H1 (cell line): ENCODE measurements at regions not wholly inside any gene's neighbourhood (a gene's known extent, or its start where the extent isn't known, plus 50 kb on each side); places are given as distances from the start of the nearest gene placed in this dataset.

Experiments used
- CHD2 ChIP-seq: IDR thresholded peaks from 2 replicates; pipeline ENCODE4 v1.6.1; 2012; ENCODE audit warnings: low read length, improper control_type of control experiment
- CREB1 ChIP-seq: IDR thresholded peaks from 2 replicates; pipeline ENCODE4 v1.6.1; 2012; ENCODE audit warnings: inconsistent platforms
- CTCF ChIP-seq, 3 experiments: IDR thresholded peaks; 1 replicate in 2 of 3; 2 replicates in 1 of 3; pipeline versions ENCODE4 v1.5.1 to v1.6.1; 2011; ENCODE audit warnings: low read length in 3 of 3, mild to moderate bottlenecking in 3 of 3, inconsistent platforms in 2 of 3, low read depth in 1 of 3, moderate library complexity in 1 of 3; ENCODE audit not compliant: insufficient read depth in 1 of 3; ENCODE audit errors: control extremely low read depth in 1 of 3
- EP300 ChIP-seq, 2 experiments: IDR thresholded peaks; 1 replicate in 1 of 2; 2 replicates in 1 of 2; pipeline ENCODE4 v1.6.1; 2011 to 2012; ENCODE audit warnings: low read depth in 2 of 2, low read length in 2 of 2, mild to moderate bottlenecking in 2 of 2, borderline replicate concordance in 1 of 2, inconsistent platforms in 1 of 2, moderate library complexity in 1 of 2
- FOSL1 ChIP-seq: IDR thresholded peaks from 2 replicates; pipeline ENCODE4 v1.6.1; 2011; ENCODE audit warnings: mild to moderate bottlenecking, low read depth, low read length, moderate library complexity; ENCODE audit not compliant: insufficient read depth
- JUN ChIP-seq: IDR thresholded peaks from 2 replicates; pipeline ENCODE4 v1.6.1; 2011; ENCODE audit warnings: low read depth, mild to moderate bottlenecking, improper control_type of control experiment, low read length
- KDM1A ChIP-seq: fragments of 200-600, 300-600 bp; sonication (generic); IDR thresholded peaks from 2 replicates; pipeline ENCODE4 v1.7.1; 2016; ENCODE audit warnings: mild to moderate bottlenecking, low read length, borderline replicate concordance
- NRF1 ChIP-seq: IDR thresholded peaks from 2 replicates; pipeline ENCODE4 v1.6.1; 2011; ENCODE audit warnings: mild to moderate bottlenecking, low read depth, low read length, improper control_type of control experiment
- POLR2A ChIP-seq, 2 experiments: IDR thresholded peaks; 1 replicate in 1 of 2; 2 replicates in 1 of 2; pipeline ENCODE4 v1.6.1; 2011; ENCODE audit warnings: low read depth in 2 of 2, low read length in 2 of 2, mild to moderate bottlenecking in 2 of 2; ENCODE audit errors: control extremely low read depth in 1 of 2
- SIX5 ChIP-seq: IDR thresholded peaks from 2 replicates; pipeline ENCODE4 v1.6.1; 2011; ENCODE audit warnings: mild to moderate bottlenecking, low read depth, low read length
- SP2 ChIP-seq: IDR thresholded peaks from 2 replicates; pipeline ENCODE4 v1.6.1; 2012; ENCODE audit warnings: mild to moderate bottlenecking, low read length, inconsistent platforms
- SUZ12 ChIP-seq: fragments of 200-600 bp; sonication (generic); IDR thresholded peaks from 2 replicates; pipeline ENCODE4 v1.6.1; 2012; ENCODE audit warnings: mild to moderate bottlenecking, inconsistent platforms, low read length, moderate library complexity, mixed read lengths
- TAF7 ChIP-seq: optimal IDR thresholded peaks from 2 replicates; pipeline ENCODE3; 2011; ENCODE audit warnings: low read depth, mild to moderate bottlenecking, inconsistent platforms, low read length, moderate library complexity, borderline replicate concordance
- YY1 ChIP-seq: IDR thresholded peaks from 2 replicates; pipeline ENCODE4 v1.6.1; 2011; ENCODE audit warnings: low read depth, mild to moderate bottlenecking, low read length

- TF ChIP-seq CTCF (IDR thresholded peaks at IDR 0.05; ENCODE audit: control extremely low read depth in 1 of 3, insufficient read depth in 1 of 3, low read depth in 1 of 3, low read length in 3 of 3) = no peak
- TF ChIP-seq SUZ12 = no peak
- no peak for TF ChIP-seq EP300 (IDR thresholded peaks at IDR 0.05; ENCODE audit: borderline replicate concordance in 1 of 2, low read depth in 2 of 2, low read length in 2 of 2)
- TF ChIP-seq NRF1 = no peak
- TF ChIP-seq TAF7 = no peak
- TF ChIP-seq JUN = no peak
- no peak for TF ChIP-seq KDM1A
- TF ChIP-seq YY1 = no peak
- no peak for TF ChIP-seq SP2
- no peak for TF ChIP-seq POLR2A (IDR thresholded peaks at IDR 0.05; ENCODE audit: control extremely low read depth in 1 of 2, low read depth in 2 of 2, low read length in 2 of 2)
- TF ChIP-seq SIX5 = no peak
- TF ChIP-seq FOSL1 = no peak
- no peak for TF ChIP-seq CREB1
- TF ChIP-seq CHD2 = no peak
These were observed 140.1 kb upstream of the IL12A start for GRCh38 chr3:159848348-159849118.
